ENCODE measurements at regions not wholly inside any gene's neighbourhood (a gene's known extent, or its start where the extent isn't known, plus 50 kb on each side); places are given as distances from the start of the nearest gene placed in this dataset.
"Not testable (repeated sequence)": the region's sequence is repeated elsewhere in the genome, so short reads cannot be mapped to it uniquely, and the experiment has no call there.

GRCh38 chr15:91415258-91415657 is 315.2 kb downstream of the SV2B start:
- not testable (repeated sequence) for DNase-seq

GRCh38 chr15:91420689-91421088 is 320.6 kb downstream of the SV2B start:
- no peak for DNase-seq

GRCh38 chr15:91422797-91423196 is 322.7 kb downstream of the SV2B start:
- DNase-seq, result no peak

- no peak for DNase-seq
Measured at GRCh38 chr15:91424001-91424400, 323.9 kb downstream of the SV2B start.

GRCh38 chr15:91426412-91426811 is 326.4 kb downstream of the SV2B start:
- no peak for DNase-seq

- DNase-seq, result no peak
Measured at GRCh38 chr15:91429973-91430372, 329.9 kb downstream of the SV2B start.

- DNase-seq, result no peak
Measured at GRCh38 chr15:91431041-91431715, 331.1 kb downstream of the SV2B start.

- peak; percentile 69 for DNase-seq
Measured at GRCh38 chr15:91435113-91435512, 335.1 kb downstream of the SV2B start.

GRCh38 chr15:91444656-91445055 is 344.6 kb downstream of the SV2B start:
- no peak for DNase-seq

GRCh38 chr15:91445695-91446228 is 345.7 kb downstream of the SV2B start:
- DNase-seq, result no peak

GRCh38 chr15:91447991-91448644 is 348.1 kb downstream of the SV2B start:
- no peak for DNase-seq

GRCh38 chr15:91453376-91453775 is 353.3 kb downstream of the SV2B start:
- not testable (repeated sequence) for DNase-seq

GRCh38 chr15:91456251-91456718 is 356.2 kb downstream of the SV2B start:
- peak; percentile 96 for DNase-seq

- peak; percentile 45 for DNase-seq
Measured at GRCh38 chr15:91456921-91457320, 356.9 kb downstream of the SV2B start.

- no peak for DNase-seq
Measured at GRCh38 chr15:91461377-91461776, 361.3 kb downstream of the SV2B start.

- DNase-seq, result no peak
Measured at GRCh38 chr15:91465086-91465485, 365.0 kb downstream of the SV2B start.

GRCh38 chr15:91465696-91466095 is 365.6 kb downstream of the SV2B start:
- no peak for DNase-seq

- DNase-seq, result peak; percentile 36
Measured at GRCh38 chr15:91468871-91469580, 369.0 kb downstream of the SV2B start.

GRCh38 chr15:91469632-91470567 is 369.8 kb downstream of the SV2B start:
- no peak for DNase-seq

GRCh38 chr15:91471468-91471867 is 371.4 kb downstream of the SV2B start:
- peak; percentile 86 for DNase-seq

- DNase-seq, result no peak
Measured at GRCh38 chr15:91472316-91472756, 372.3 kb downstream of the SV2B start.

- peak; percentile 77 for DNase-seq
Measured at GRCh38 chr15:91473894-91474545, 374.0 kb downstream of the SV2B start.
